Activated naive CD8-positive, alpha-beta T cell (primary cell): ENCODE measurements at regions not wholly inside any gene's neighbourhood (a gene's known extent, or its start where the extent isn't known, plus 50 kb on each side); places are given as distances from the start of the nearest gene placed in this dataset.

Experiments
- H3K27ac Mint-ChIP-seq: one replicate; pipeline ENCODE4 v1.8.0; 2021; ENCODE audit warnings: mixed read lengths
- H3K27me3 Mint-ChIP-seq: one replicate; pipeline ENCODE4 v1.8.0; 2021; ENCODE audit warnings: mixed read lengths
- H3K36me3 Mint-ChIP-seq: one replicate; pipeline ENCODE4 v1.8.0; 2021; ENCODE audit warnings: mixed read lengths
- H3K4me1 Mint-ChIP-seq: one replicate; pipeline ENCODE4 v1.8.0; 2021; ENCODE audit warnings: low read depth, mixed read lengths
- H3K4me3 Mint-ChIP-seq: one replicate; pipeline ENCODE4 v1.8.0; 2021; ENCODE audit warnings: mild to moderate bottlenecking, mixed read lengths
- H3K9me3 Mint-ChIP-seq: one replicate; pipeline ENCODE4 v1.8.0; 2021; ENCODE audit warnings: low read depth, mixed read lengths

DNA sequence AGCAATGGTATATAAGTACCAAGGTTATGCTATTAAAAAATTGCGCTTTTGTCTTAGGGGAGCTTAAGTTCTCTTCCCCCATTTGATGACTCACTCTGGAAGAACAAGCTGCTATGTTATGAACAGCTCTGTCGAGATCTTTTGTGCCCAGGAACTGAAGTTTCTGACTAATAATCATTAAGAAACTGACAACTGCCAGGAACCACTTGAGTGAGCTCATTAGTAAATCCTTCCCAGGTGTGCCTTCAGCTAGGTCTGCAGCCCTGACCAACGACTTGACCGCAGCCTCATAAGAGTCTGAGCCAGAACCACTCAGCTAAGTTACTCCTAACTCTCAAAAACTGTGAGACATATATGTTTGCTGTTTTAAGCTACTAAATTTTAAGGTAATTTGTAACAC lies 147.8 kb downstream of the SLITRK6 start:
- Mint-ChIP-seq H3K36me3 (no peaks in the 10 kb centered on the region), H3K27ac (no peak overlapping the region), H3K9me3 (no peaks in the 10 kb centered on the region), H3K27me3 (no peaks in the 10 kb centered on the region), H3K4me1 (no peaks in the 10 kb centered on the region), H3K4me3 (no peak overlapping the region)

DNA sequence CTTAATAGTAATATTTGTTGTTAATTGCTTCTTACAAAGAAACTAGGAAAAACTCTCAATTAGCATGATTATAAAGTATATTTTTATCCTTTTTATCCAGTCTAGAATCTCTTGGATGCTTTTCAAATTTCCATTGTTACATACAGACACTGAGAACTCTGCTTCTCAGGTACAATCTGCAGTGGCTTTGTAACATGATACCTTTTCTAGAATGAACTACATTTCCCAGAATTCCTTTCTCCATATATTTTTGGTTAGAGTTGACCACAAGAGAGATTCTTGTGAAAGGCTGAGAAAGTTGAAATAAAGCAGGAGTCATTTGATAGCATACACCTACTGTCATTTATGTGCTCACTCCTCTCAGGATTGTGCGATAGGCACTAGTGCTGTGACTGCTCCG lies 148.6 kb downstream of the SLITRK6 start:
- no peaks in the 10 kb centered on the region for H3K27me3 Mint-ChIP-seq
- H3K36me3 Mint-ChIP-seq: no peaks in the 10 kb centered on the region
- H3K27ac Mint-ChIP-seq: no peak overlapping the region
- H3K4me3 Mint-ChIP-seq: no peak overlapping the region
- H3K4me1 Mint-ChIP-seq: no peaks in the 10 kb centered on the region
- no peaks in the 10 kb centered on the region for H3K9me3 Mint-ChIP-seq

DNA sequence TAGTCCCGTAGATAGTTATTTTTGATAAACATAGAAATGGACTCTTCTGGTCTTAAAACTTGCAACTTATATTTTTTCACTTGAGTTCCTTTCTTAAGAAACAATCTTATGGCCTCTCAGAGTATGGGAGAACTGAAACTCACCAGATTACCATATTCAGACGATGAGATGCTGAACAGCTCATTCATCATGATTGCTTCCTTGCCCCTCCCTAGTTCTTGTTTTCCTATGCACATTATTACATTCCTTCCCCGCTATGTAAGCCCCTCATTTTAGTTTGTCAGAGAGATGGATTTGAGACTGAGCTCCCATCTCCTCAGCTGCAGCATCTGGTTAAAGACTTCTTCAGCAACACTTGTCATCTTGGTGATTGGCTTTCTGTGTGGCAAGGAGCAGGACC lies 158.5 kb downstream of the SLITRK6 start:
- H3K4me1 Mint-ChIP-seq: no peaks in the 10 kb centered on the region
- H3K9me3 Mint-ChIP-seq: peaks cover 3% of the 10 kb centered on the region
- H3K36me3 Mint-ChIP-seq: no peaks in the 10 kb centered on the region
- H3K27ac Mint-ChIP-seq: no peak overlapping the region
- H3K4me3 Mint-ChIP-seq: no peak overlapping the region
- H3K27me3 Mint-ChIP-seq: no peaks in the 10 kb centered on the region

DNA sequence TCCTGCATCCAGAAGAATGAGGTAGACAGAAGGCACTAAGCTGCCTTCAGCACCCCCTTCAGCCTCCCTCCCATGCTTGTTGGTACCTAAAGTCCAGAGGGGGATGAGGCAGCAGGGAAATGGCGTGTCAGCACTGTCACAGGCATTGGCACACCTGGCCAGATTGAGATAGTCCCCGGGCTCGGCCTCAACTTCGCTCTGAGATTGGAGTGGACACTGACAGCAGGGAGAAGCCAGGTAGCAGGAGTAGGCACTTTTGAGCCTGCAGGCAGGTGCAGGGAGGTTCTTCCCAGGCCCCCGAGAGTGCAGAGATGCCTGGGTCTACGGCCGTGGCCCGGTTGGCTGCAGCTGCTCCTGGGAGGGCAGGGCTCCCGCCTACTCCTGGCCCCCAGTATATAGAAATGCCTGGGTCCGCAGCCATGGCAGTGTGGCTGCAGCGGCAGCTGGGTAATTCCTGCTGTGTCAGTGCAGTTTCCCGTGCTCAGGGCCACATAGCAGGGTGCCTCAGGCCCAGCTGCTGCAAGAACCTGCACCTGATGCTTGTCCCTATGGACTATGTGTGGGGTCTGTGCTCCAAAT lies 160.3 kb downstream of the SLITRK6 start:
- Mint-ChIP-seq H3K4me1 (no peaks in the 10 kb centered on the region), H3K36me3 (no peaks in the 10 kb centered on the region), H3K4me3 (no peak overlapping the region)

DNA sequence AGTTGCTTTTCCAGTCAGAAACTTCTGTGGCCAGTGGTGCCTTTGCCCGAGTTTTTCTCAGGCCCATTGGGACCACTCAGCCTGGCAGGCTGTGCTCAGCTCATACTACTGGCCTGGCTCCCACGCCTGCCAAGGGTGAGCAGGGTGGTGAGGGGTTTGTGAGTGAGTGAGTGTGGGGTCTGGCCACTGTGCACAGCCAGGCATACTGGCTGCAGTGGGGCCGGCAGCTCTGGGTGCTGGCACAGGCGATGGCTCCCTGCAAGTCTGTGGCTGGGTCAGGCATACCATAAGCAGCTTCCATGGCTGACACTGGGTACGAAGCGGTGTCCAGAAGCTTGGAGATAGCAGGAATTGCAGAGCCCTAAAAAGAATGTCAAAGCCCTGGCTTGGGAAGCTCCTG lies 161.0 kb downstream of the SLITRK6 start:
- H3K27me3 Mint-ChIP-seq: no peaks in the 10 kb centered on the region
- H3K9me3 Mint-ChIP-seq: no peaks in the 10 kb centered on the region
- no peaks in the 10 kb centered on the region for H3K4me1 Mint-ChIP-seq
- no peak overlapping the region for H3K4me3 Mint-ChIP-seq
- no peaks in the 10 kb centered on the region for H3K36me3 Mint-ChIP-seq
- no peak overlapping the region for H3K27ac Mint-ChIP-seq

More for the DNA sequence above, 160.3 kb downstream of the SLITRK6 start:
- Mint-ChIP-seq H3K27ac (no peak overlapping the region), H3K27me3 (no peaks in the 10 kb centered on the region), H3K9me3 (peaks cover under 1% of the 10 kb centered on the region)

DNA sequence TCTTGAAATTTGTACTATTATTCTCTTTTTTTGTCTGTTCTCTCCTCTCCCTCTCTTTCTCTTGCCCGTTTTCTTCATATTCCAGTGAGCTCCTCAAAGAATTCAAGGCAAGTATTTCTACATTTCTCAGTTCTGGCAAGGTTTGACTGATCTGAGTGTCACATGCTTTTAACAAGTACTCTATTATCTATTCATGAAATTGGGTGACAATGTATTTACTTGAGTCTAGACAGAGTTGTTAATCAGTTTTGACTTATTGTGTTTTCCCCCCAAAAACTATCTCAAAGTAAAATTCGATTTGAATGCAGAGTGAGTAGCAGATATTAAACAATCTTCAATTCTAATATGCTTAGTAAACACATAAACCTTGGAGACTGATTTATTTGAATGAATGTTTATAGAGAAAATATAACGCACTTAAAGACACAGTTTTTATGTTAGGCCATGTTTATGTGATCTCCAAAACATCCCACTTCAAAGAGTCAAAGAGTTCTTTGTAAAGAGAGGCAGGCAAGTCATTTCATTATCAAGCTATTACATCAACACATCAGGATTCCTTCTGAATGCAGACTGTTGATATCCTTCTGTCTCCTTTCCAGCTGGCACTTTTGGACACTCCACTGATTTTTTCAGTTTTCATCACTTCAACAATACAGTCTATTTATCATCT lies 166.6 kb downstream of the SLITRK6 start:
- H3K9me3 Mint-ChIP-seq: no peaks in the 10 kb centered on the region
- H3K27me3 Mint-ChIP-seq: no peaks in the 10 kb centered on the region
- H3K4me1 Mint-ChIP-seq: no peaks in the 10 kb centered on the region
- no peak overlapping the region for H3K4me3 Mint-ChIP-seq
- H3K27ac Mint-ChIP-seq: no peak overlapping the region
- no peaks in the 10 kb centered on the region for H3K36me3 Mint-ChIP-seq

DNA sequence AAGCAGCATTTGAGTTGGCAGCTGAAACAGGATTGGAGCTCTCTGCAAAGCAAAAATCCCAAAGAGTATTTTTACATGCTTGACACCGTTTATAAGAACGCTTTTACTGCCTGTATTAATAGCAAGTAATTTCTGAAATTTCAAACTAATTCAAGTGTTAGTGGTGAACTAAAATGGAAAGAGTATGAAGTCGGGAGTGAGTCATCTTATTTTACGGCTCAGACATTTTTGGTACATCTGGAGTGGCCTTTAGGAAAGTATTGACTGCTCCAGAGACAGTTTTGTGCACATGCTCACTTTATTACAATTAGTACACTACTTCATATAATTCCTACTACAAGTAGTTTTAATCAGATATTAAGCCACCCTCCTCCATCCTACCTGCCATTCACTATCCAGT lies 167.4 kb downstream of the SLITRK6 start:
- Mint-ChIP-seq H3K27me3 (no peaks in the 10 kb centered on the region), H3K4me1 (no peaks in the 10 kb centered on the region), H3K27ac (no peak overlapping the region), H3K36me3 (no peaks in the 10 kb centered on the region), H3K9me3 (no peaks in the 10 kb centered on the region), H3K4me3 (no peak overlapping the region)

DNA sequence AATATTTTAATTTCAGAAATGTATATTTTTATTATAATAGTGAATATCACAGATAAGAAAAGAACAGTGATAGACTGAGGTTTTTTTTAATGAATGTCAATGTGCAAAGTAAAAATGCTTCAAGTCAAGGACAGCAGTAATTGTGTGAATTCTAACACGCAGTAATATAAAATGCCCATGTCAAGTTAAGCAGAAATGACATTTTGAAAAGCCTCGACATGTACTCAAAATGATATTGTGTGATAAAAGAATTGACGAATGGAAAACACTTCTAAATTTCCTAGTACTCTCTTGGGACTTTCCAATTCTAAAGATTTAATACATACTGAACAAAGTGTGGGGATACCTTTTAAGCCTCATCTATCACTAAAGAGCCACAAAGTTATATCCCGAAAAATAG lies 172.6 kb downstream of the SLITRK6 start:
- no peak overlapping the region for H3K4me3 Mint-ChIP-seq
- no peaks in the 10 kb centered on the region for H3K9me3 Mint-ChIP-seq
- H3K27me3 Mint-ChIP-seq: no peaks in the 10 kb centered on the region
- no peaks in the 10 kb centered on the region for H3K4me1 Mint-ChIP-seq
- no peaks in the 10 kb centered on the region for H3K36me3 Mint-ChIP-seq
- H3K27ac Mint-ChIP-seq: no peak overlapping the region

DNA sequence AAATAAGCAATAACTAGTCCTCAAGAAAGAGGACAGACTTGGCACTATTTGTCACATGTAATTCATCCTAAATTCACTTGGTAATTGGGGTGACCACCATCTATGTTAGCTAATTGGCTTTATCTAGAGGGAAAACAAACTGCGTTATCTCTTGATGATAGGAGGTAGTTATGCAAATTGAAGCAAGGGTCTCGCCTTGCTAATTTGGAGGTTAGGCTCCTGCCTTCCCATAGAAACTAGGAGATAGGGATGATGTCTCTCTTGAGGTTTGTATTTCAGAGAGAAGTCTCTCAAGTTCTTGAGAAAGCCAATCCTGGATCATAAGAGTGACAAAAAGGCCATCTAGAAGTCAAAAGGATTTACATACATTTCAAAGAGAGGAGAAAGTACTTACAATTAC lies 179.9 kb downstream of the SLITRK6 start:
- Mint-ChIP-seq H3K9me3 (peaks cover 5% of the 10 kb centered on the region), H3K4me3 (no peak overlapping the region), H3K27me3 (no peaks in the 10 kb centered on the region), H3K4me1 (no peaks in the 10 kb centered on the region), H3K36me3 (no peaks in the 10 kb centered on the region), H3K27ac (no peak overlapping the region)

DNA sequence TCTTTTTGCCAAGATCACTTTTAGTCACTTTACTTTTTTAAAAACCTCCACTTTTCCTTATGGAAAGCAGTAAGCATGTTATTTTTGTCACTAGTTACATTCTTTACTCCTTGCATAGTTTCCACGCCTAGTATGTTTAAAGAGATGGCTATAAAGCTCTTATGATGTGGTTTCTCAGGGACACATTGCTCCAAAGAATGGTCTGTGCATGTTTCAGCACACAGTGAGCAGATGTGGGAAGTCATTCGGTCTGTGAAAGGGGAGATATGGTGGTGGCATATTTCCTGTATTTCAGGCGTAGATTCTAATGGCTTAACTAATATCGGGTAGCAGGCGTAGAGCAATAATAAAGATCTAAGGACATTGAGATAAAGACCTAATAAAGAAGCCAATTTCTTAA lies 180.7 kb downstream of the SLITRK6 start:
- Mint-ChIP-seq H3K4me1 (no peaks in the 10 kb centered on the region), H3K27me3 (no peaks in the 10 kb centered on the region), H3K27ac (no peak overlapping the region), H3K36me3 (no peaks in the 10 kb centered on the region), H3K9me3 (peaks cover 5% of the 10 kb centered on the region), H3K4me3 (no peak overlapping the region)

DNA sequence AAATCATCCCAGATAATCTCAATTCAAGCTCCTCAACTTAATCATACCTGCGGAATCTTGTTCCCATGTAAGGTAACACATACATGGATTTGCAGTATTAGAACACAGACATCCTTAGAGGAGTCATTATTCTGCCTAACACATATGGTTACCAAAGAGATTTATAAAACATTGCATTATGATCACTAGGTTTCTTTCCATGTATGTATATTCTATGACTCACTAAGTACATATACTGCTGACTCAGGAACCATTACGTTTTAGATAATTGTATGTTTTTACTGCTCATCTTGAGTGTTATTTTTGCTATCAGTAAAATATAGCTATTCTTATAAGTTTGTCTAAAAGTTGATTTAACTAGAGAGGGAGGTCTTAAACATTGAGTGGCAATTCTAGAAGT lies 182.9 kb downstream of the SLITRK6 start:
- H3K9me3 Mint-ChIP-seq: peaks cover 5% of the 10 kb centered on the region
- no peaks in the 10 kb centered on the region for H3K27me3 Mint-ChIP-seq
- no peak overlapping the region for H3K27ac Mint-ChIP-seq
- H3K4me1 Mint-ChIP-seq: no peaks in the 10 kb centered on the region
- no peak overlapping the region for H3K4me3 Mint-ChIP-seq
- no peaks in the 10 kb centered on the region for H3K36me3 Mint-ChIP-seq

DNA sequence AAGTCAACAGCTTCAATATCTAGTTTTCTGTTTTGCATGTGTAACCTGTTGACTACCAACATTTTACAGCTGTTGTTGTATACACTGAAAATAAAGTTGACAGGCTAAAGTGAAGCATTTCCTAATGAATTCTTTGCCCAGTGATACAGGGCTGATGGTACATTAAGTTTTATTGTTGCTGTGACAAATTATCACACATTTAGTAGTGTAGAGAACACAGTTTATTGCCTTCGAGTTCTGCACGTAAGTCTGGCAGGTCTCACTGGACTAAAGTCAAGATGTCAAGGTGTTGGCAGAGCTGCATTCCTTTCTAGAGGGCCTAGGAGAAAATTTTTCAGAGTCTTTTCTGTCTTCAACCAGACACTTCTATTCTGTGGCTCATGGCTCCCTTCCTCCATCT lies 184.2 kb downstream of the SLITRK6 start:
- no peaks in the 10 kb centered on the region for H3K36me3 Mint-ChIP-seq
- no peaks in the 10 kb centered on the region for H3K27me3 Mint-ChIP-seq
- H3K4me1 Mint-ChIP-seq: no peaks in the 10 kb centered on the region
- no peak overlapping the region for H3K4me3 Mint-ChIP-seq
- no peak overlapping the region for H3K27ac Mint-ChIP-seq
- peaks cover 5% of the 10 kb centered on the region for H3K9me3 Mint-ChIP-seq

DNA sequence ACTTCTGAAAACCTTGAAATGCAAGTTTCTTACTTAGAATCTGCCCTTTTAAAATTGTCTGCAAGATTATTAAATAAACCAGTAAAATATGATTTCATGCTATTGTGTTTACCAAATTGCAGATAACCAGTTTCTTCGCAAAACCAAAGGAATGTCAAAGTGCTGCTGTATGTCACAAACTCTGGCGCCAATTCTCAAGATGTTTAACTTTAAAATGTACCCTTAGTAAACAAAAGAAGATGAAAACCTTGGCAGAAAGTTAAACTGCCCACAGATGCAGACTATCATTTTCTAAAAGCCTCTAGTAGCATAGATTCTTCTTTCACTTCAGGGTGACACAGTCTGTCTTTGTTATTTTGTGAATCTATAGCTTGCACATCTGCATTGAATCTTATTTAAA lies 189.2 kb downstream of the SLITRK6 start:
- Mint-ChIP-seq H3K4me1 (no peaks in the 10 kb centered on the region), H3K9me3 (no peaks in the 10 kb centered on the region)

DNA sequence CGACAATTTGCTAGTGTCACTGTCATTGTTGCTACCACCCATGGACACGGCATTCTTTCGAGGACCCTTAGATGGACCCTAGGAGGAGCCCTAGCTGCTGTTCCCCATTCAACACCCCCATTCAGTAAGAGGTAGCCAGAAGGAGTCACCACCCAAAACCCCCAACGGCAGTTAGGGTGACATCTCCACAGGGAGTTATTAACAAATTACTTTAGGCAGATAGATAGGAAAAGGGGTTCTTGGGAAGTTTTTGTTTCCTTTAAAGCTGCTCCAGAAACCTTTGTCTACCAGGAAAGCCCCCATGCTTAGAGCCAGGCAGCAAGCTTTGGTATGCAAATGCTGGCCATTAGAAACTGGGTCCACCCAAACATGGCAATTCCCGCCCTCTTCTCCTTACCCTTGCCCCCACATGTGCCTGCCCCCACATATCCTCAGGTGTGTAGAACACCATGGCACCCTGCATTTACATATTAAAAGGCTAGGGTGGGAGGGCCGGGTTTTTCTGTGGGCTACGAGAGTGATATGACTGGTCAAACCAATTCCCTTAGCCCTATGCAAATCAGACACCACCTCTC lies 190.9 kb downstream of the SLITRK6 start:
- Mint-ChIP-seq H3K9me3 (peaks cover 4% of the 10 kb centered on the region), H3K4me1 (no peaks in the 10 kb centered on the region)

More for the DNA sequence above, 189.2 kb downstream of the SLITRK6 start:
- no peak overlapping the region for H3K4me3 Mint-ChIP-seq
- H3K27me3 Mint-ChIP-seq: no peaks in the 10 kb centered on the region
- H3K36me3 Mint-ChIP-seq: no peaks in the 10 kb centered on the region
- no peak overlapping the region for H3K27ac Mint-ChIP-seq

DNA sequence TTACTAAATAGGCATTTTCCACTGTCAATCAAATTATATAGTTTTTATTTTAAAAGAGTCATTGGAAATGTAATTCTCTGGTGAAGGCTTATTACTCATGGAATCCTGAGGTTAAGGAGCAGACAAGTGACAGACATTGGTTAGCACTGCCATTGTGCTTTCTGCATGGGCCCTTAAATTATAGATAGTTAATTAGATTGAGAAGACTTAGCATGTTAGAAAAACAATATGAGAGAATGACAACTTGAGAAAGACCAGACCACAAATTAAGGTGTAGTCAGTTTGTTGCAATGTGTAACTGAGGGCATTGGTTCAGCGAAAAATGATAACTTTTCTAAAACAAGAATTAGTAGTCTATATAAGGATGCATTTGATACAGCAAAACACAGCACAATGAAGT lies 195.5 kb downstream of the SLITRK6 start:
- no peaks in the 10 kb centered on the region for H3K36me3 Mint-ChIP-seq
- no peak overlapping the region for H3K4me3 Mint-ChIP-seq
- H3K27ac Mint-ChIP-seq: no peak overlapping the region
- no peaks in the 10 kb centered on the region for H3K4me1 Mint-ChIP-seq
- no peaks in the 10 kb centered on the region for H3K27me3 Mint-ChIP-seq
- peaks cover 4% of the 10 kb centered on the region for H3K9me3 Mint-ChIP-seq

More for the DNA sequence above, 190.9 kb downstream of the SLITRK6 start:
- Mint-ChIP-seq H3K27ac (no peak overlapping the region), H3K27me3 (no peaks in the 10 kb centered on the region), H3K36me3 (no peaks in the 10 kb centered on the region), H3K4me3 (no peak overlapping the region)

DNA sequence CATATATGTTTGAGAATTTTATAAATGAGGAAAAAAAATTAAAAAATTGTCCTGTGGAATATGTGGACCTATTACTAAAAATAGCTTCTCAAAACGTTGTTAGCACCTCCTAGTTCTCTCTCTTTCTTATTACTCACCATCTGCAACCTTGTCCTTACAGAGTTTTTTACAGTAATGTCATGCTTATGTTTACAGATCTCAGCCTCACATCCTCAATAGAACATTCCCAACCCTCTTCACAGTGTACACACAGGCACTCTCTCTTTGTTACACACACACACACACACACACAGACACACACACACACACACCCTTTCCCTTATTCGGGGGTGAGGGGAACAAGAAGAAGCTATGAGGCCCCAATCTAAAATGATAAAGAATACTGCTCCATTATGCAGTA lies 197.7 kb downstream of the SLITRK6 start:
- no peaks in the 10 kb centered on the region for H3K4me1 Mint-ChIP-seq
- H3K9me3 Mint-ChIP-seq: peaks cover 8% of the 10 kb centered on the region
- no peaks in the 10 kb centered on the region for H3K27me3 Mint-ChIP-seq
- no peaks in the 10 kb centered on the region for H3K36me3 Mint-ChIP-seq
- no peak overlapping the region for H3K4me3 Mint-ChIP-seq
- H3K27ac Mint-ChIP-seq: no peak overlapping the region
